Transverse colon (tissue), 4 donors: ENCODE measurements at regions not wholly inside any gene's neighbourhood (a gene's known extent, or its start where the extent isn't known, plus 50 kb on each side); places are given as distances from the start of the nearest gene placed in this dataset.

Source experiments
- EP300 ChIP-seq: sonication (generic); formaldehyde crosslinking; IDR thresholded peaks from one replicate; pipeline ENCODE4 v1.6.1; 2017; ENCODE audit warnings: antibody characterized with exemption, low read depth
- POLR2A ChIP-seq: fragments of 450-650 bp; IDR thresholded peaks from one replicate; pipeline ENCODE4 v1.6.1; 2016; ENCODE audit warnings: antibody characterized with exemption, mild to moderate bottlenecking, moderate library complexity
- POLR2AphosphoS5 ChIP-seq, 3 donors: sonication (generic); formaldehyde crosslinking; IDR thresholded peaks; one replicate each; pipeline ENCODE4 v1.6.1; 2016; ENCODE audit warnings: antibody characterized with exemption in 3 of 3
- TF ChIP-seq, protein P1 (sequence below), 5 experiments: fragments of 200-600 bp in 3 of 5; fragments of 450-650 bp in 2 of 5; sonication (generic) in 3 of 5; IDR thresholded peaks; 1 replicate in 2 of 5; 2 replicates in 3 of 5; pipeline ENCODE4 v1.5.1; 2016 to 2017; ENCODE audit warnings: antibody characterized with exemption in 5 of 5, inconsistent platforms in 3 of 5, mild to moderate bottlenecking in 2 of 5, moderate library complexity in 1 of 5

DNA sequence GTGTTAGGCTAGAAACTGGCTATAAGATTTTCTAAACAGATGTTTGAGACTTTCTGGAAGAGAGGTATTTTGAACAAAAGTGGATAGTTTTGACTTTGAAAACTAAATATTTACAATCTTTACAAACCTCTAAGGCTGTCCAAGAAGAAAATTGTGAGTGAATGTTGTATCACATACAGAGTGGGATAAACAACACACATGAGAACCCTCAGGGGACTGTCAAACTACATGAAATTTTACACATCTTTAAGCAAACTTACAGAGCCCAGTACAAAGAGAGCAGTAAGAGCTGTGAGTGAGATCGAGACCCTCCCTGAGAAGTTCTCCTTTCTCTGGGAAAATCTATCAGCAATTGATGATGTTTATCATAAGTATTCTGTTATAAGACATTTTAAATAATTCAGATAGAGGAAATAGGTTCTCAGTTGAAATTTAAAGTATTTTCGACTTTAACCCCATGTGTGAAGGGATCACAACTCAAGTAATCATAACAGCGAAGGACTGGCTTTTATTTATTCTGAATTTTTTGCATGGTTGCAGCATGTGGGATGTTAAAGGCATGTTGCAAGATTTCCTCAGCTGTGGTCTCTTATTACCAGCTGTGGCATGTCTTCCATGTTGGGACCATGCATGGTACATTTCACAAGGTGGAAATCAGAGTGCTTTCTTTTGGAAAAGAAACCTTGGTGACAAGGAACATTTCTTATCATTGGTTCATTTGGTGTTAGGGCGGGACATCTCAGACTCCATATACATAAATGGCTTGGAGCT, 264.0 kb upstream of the PRICKLE1 start:
- no peak for TF ChIP-seq POLR2AphosphoS5 (IDR thresholded peaks at IDR 0.05)
- TF ChIP-seq, protein P1, sequence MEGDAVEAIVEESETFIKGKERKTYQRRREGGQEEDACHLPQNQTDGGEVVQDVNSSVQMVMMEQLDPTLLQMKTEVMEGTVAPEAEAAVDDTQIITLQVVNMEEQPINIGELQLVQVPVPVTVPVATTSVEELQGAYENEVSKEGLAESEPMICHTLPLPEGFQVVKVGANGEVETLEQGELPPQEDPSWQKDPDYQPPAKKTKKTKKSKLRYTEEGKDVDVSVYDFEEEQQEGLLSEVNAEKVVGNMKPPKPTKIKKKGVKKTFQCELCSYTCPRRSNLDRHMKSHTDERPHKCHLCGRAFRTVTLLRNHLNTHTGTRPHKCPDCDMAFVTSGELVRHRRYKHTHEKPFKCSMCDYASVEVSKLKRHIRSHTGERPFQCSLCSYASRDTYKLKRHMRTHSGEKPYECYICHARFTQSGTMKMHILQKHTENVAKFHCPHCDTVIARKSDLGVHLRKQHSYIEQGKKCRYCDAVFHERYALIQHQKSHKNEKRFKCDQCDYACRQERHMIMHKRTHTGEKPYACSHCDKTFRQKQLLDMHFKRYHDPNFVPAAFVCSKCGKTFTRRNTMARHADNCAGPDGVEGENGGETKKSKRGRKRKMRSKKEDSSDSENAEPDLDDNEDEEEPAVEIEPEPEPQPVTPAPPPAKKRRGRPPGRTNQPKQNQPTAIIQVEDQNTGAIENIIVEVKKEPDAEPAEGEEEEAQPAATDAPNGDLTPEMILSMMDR (IDR thresholded peaks at IDR 0.05), result no peak
- no peak for TF ChIP-seq POLR2A
- TF ChIP-seq EP300, result no peak
